ENCODE measurements at regions not wholly inside any gene's neighbourhood (a gene's known extent, or its start where the extent isn't known, plus 50 kb on each side); places are given as distances from the start of the nearest gene placed in this dataset.

GRCh38 chr18:78368726-78369125 lies 610.9 kb upstream of the SALL3 start:
- H3K9ac ChIP-seq (ENCODE audit: low read length in 2 of 2) = no peak overlapping the region
- peaks cover 2 to 3% of the 10 kb centered on the region in 2 donors for H3K9me3 ChIP-seq (ENCODE audit: control insufficient read depth in 2 of 2, low read length in 2 of 2)

GRCh38 chr18:78376046-78376445 lies 603.6 kb upstream of the SALL3 start:
- no peaks in the 10 kb centered on the region for H3K36me3 ChIP-seq (ENCODE audit: control insufficient read depth in 2 of 2, insufficient read depth in 2 of 2, low read length in 2 of 2)
- no peaks in the 10 kb centered on the region for H3K4me1 ChIP-seq (ENCODE audit: control insufficient read depth, insufficient read depth, low read length)
- no peak overlapping the region for H3K9ac ChIP-seq (ENCODE audit: low read length in 2 of 2)
- H3K27ac ChIP-seq (ENCODE audit: low read length) = no peak overlapping the region
- no peaks in the 10 kb centered on the region for H3K9me3 ChIP-seq (ENCODE audit: control insufficient read depth in 2 of 2, low read length in 2 of 2)
- peaks cover 0 to 4% of the 10 kb centered on the region in 2 donors for H3K27me3 ChIP-seq (ENCODE audit: control insufficient read depth in 1 of 2, insufficient read depth in 2 of 2, low read length in 2 of 2)
- H3K4me3 ChIP-seq (ENCODE audit: low read length in 2 of 2) = no peak overlapping the region

More at GRCh38 chr18:78368726-78369125, 610.9 kb upstream of the SALL3 start:
- H3K27ac ChIP-seq (ENCODE audit: low read length) = no peak overlapping the region
- H3K27me3 ChIP-seq (ENCODE audit: control insufficient read depth in 1 of 2, insufficient read depth in 2 of 2, low read length in 2 of 2) = peaks cover 0 to 2% of the 10 kb centered on the region in 2 donors
- no peaks in the 10 kb centered on the region for H3K4me1 ChIP-seq (ENCODE audit: control insufficient read depth, insufficient read depth, low read length)
- no peak overlapping the region for H3K4me3 ChIP-seq (ENCODE audit: low read length in 2 of 2)
- H3K36me3 ChIP-seq (ENCODE audit: control insufficient read depth in 2 of 2, insufficient read depth in 2 of 2, low read length in 2 of 2) = no peaks in the 10 kb centered on the region

GRCh38 chr18:78378403-78378802 lies 601.2 kb upstream of the SALL3 start:
- Histone ChIP-seq H3K36me3 (ENCODE audit: control insufficient read depth in 2 of 2, insufficient read depth in 2 of 2, low read length in 2 of 2) (no peaks in the 10 kb centered on the region), H3K9ac (ENCODE audit: low read length in 2 of 2) (no peak overlapping the region), H3K27me3 (ENCODE audit: control insufficient read depth in 1 of 2, insufficient read depth in 2 of 2, low read length in 2 of 2) (peaks cover 0 to 4% of the 10 kb centered on the region in 2 donors)

GRCh38 chr18:78378983-78379382 lies 600.6 kb upstream of the SALL3 start:
- H3K36me3 ChIP-seq (ENCODE audit: control insufficient read depth in 2 of 2, insufficient read depth in 2 of 2, low read length in 2 of 2) = no peaks in the 10 kb centered on the region
- H3K27me3 ChIP-seq (ENCODE audit: control insufficient read depth in 1 of 2, insufficient read depth in 2 of 2, low read length in 2 of 2) = peaks cover 0 to 4% of the 10 kb centered on the region in 2 donors
- no peak overlapping the region for H3K27ac ChIP-seq (ENCODE audit: low read length)
- H3K4me3 ChIP-seq (ENCODE audit: low read length in 2 of 2) = no peak overlapping the region
- no peak overlapping the region for H3K9ac ChIP-seq (ENCODE audit: low read length in 2 of 2)
- no peaks in the 10 kb centered on the region for H3K4me1 ChIP-seq (ENCODE audit: control insufficient read depth, insufficient read depth, low read length)
- H3K9me3 ChIP-seq (ENCODE audit: control insufficient read depth in 2 of 2, low read length in 2 of 2) = peaks cover 0 to 3% of the 10 kb centered on the region in 2 donors

More at GRCh38 chr18:78378403-78378802, 601.2 kb upstream of the SALL3 start:
- Histone ChIP-seq H3K4me1 (ENCODE audit: control insufficient read depth, insufficient read depth, low read length) (no peaks in the 10 kb centered on the region), H3K9me3 (ENCODE audit: control insufficient read depth in 2 of 2, low read length in 2 of 2) (peaks cover 0 to 3% of the 10 kb centered on the region in 2 donors), H3K27ac (ENCODE audit: low read length) (no peak overlapping the region), H3K4me3 (ENCODE audit: low read length in 2 of 2) (no peak overlapping the region)

- Histone ChIP-seq H3K36me3 (ENCODE audit: control insufficient read depth in 2 of 2, insufficient read depth in 2 of 2, low read length in 2 of 2) (no peaks in the 10 kb centered on the region), H3K4me3 (ENCODE audit: low read length in 2 of 2) (no peak overlapping the region), H3K27ac (ENCODE audit: low read length) (no peak overlapping the region), H3K4me1 (ENCODE audit: control insufficient read depth, insufficient read depth, low read length) (no peaks in the 10 kb centered on the region), H3K9ac (ENCODE audit: low read length in 2 of 2) (no peak overlapping the region), H3K9me3 (ENCODE audit: control insufficient read depth in 2 of 2, low read length in 2 of 2) (peaks cover 0 to 4% of the 10 kb centered on the region in 2 donors), H3K27me3 (ENCODE audit: control insufficient read depth in 1 of 2, insufficient read depth in 2 of 2, low read length in 2 of 2) (peaks cover 0 to 5% of the 10 kb centered on the region in 2 donors)
These were observed 589.2 kb upstream of the SALL3 start for GRCh38 chr18:78390348-78390951.

GRCh38 chr18:78390952-78391348 lies 588.7 kb upstream of the SALL3 start:
- H3K27ac ChIP-seq (ENCODE audit: low read length) = no peak overlapping the region
- peaks cover 0 to 5% of the 10 kb centered on the region in 2 donors for H3K27me3 ChIP-seq (ENCODE audit: control insufficient read depth in 1 of 2, insufficient read depth in 2 of 2, low read length in 2 of 2)
- no peaks in the 10 kb centered on the region for H3K36me3 ChIP-seq (ENCODE audit: control insufficient read depth in 2 of 2, insufficient read depth in 2 of 2, low read length in 2 of 2)
- H3K4me1 ChIP-seq (ENCODE audit: control insufficient read depth, insufficient read depth, low read length) = no peaks in the 10 kb centered on the region
- no peak overlapping the region for H3K9ac ChIP-seq (ENCODE audit: low read length in 2 of 2)
- peaks cover 0 to 4% of the 10 kb centered on the region in 2 donors for H3K9me3 ChIP-seq (ENCODE audit: control insufficient read depth in 2 of 2, low read length in 2 of 2)
- no peak overlapping the region for H3K4me3 ChIP-seq (ENCODE audit: low read length in 2 of 2)

- Histone ChIP-seq H3K9ac (ENCODE audit: low read length in 2 of 2) (no peak overlapping the region), H3K36me3 (ENCODE audit: control insufficient read depth in 2 of 2, insufficient read depth in 2 of 2, low read length in 2 of 2) (no peaks in the 10 kb centered on the region), H3K27ac (ENCODE audit: low read length) (no peak overlapping the region), H3K27me3 (ENCODE audit: control insufficient read depth in 1 of 2, insufficient read depth in 2 of 2, low read length in 2 of 2) (peaks cover 0 to 7% of the 10 kb centered on the region in 2 donors), H3K9me3 (ENCODE audit: control insufficient read depth in 2 of 2, low read length in 2 of 2) (no peaks in the 10 kb centered on the region), H3K4me3 (ENCODE audit: low read length in 2 of 2) (no peak overlapping the region), H3K4me1 (ENCODE audit: control insufficient read depth, insufficient read depth, low read length) (no peaks in the 10 kb centered on the region)
These were observed 586.3 kb upstream of the SALL3 start for GRCh38 chr18:78393086-78393862.

GRCh38 chr18:78396077-78396476 lies 583.5 kb upstream of the SALL3 start:
- no peak overlapping the region for H3K27ac ChIP-seq (ENCODE audit: low read length)
- no peaks in the 10 kb centered on the region for H3K9me3 ChIP-seq (ENCODE audit: control insufficient read depth in 2 of 2, low read length in 2 of 2)
- H3K4me1 ChIP-seq (ENCODE audit: control insufficient read depth, insufficient read depth, low read length) = no peaks in the 10 kb centered on the region
- no peak overlapping the region for H3K4me3 ChIP-seq (ENCODE audit: low read length in 2 of 2)
- peaks cover 0 to 7% of the 10 kb centered on the region in 2 donors for H3K27me3 ChIP-seq (ENCODE audit: control insufficient read depth in 1 of 2, insufficient read depth in 2 of 2, low read length in 2 of 2)
- no peak overlapping the region for H3K9ac ChIP-seq (ENCODE audit: low read length in 2 of 2)
- H3K36me3 ChIP-seq (ENCODE audit: control insufficient read depth in 2 of 2, insufficient read depth in 2 of 2, low read length in 2 of 2) = no peaks in the 10 kb centered on the region

GRCh38 chr18:78396756-78397155 lies 582.9 kb upstream of the SALL3 start:
- Histone ChIP-seq H3K36me3 (ENCODE audit: control insufficient read depth in 2 of 2, insufficient read depth in 2 of 2, low read length in 2 of 2) (no peaks in the 10 kb centered on the region), H3K27ac (ENCODE audit: low read length) (no peak overlapping the region), H3K9ac (ENCODE audit: low read length in 2 of 2) (no peak overlapping the region), H3K4me3 (ENCODE audit: low read length in 2 of 2) (no peak overlapping the region), H3K4me1 (ENCODE audit: control insufficient read depth, insufficient read depth, low read length) (no peaks in the 10 kb centered on the region), H3K27me3 (ENCODE audit: control insufficient read depth in 1 of 2, insufficient read depth in 2 of 2, low read length in 2 of 2) (peaks cover 0 to 7% of the 10 kb centered on the region in 2 donors), H3K9me3 (ENCODE audit: control insufficient read depth in 2 of 2, low read length in 2 of 2) (no peaks in the 10 kb centered on the region)

GRCh38 chr18:78399992-78400503 lies 579.6 kb upstream of the SALL3 start:
- Histone ChIP-seq H3K36me3 (ENCODE audit: control insufficient read depth in 2 of 2, insufficient read depth in 2 of 2, low read length in 2 of 2) (no peaks in the 10 kb centered on the region), H3K9me3 (ENCODE audit: control insufficient read depth in 2 of 2, low read length in 2 of 2) (no peaks in the 10 kb centered on the region), H3K27me3 (ENCODE audit: control insufficient read depth in 1 of 2, insufficient read depth in 2 of 2, low read length in 2 of 2) (peaks cover 0 to 5% of the 10 kb centered on the region in 2 donors), H3K9ac (ENCODE audit: low read length in 2 of 2) (no peak overlapping the region), H3K4me3 (ENCODE audit: low read length in 2 of 2) (no peak overlapping the region), H3K4me1 (ENCODE audit: control insufficient read depth, insufficient read depth, low read length) (no peaks in the 10 kb centered on the region), H3K27ac (ENCODE audit: low read length) (no peak overlapping the region)

- no peak overlapping the region for H3K4me3 ChIP-seq (ENCODE audit: low read length in 2 of 2)
- no peaks in the 10 kb centered on the region for H3K36me3 ChIP-seq (ENCODE audit: control insufficient read depth in 2 of 2, insufficient read depth in 2 of 2, low read length in 2 of 2)
- H3K27ac ChIP-seq (ENCODE audit: low read length) = no peak overlapping the region
- no peaks in the 10 kb centered on the region for H3K9me3 ChIP-seq (ENCODE audit: control insufficient read depth in 2 of 2, low read length in 2 of 2)
- no peaks in the 10 kb centered on the region for H3K4me1 ChIP-seq (ENCODE audit: control insufficient read depth, insufficient read depth, low read length)
- peaks cover 5 to 7% of the 10 kb centered on the region in 2 donors for H3K27me3 ChIP-seq (ENCODE audit: control insufficient read depth in 1 of 2, insufficient read depth in 2 of 2, low read length in 2 of 2)
- H3K9ac ChIP-seq (ENCODE audit: low read length in 2 of 2) = no peak overlapping the region
These were observed 577.2 kb upstream of the SALL3 start for GRCh38 chr18:78402440-78402839.

Data from stomach smooth muscle (tissue), 2 donors.